PC-9 (cell line): ENCODE measurements at regions not wholly inside any gene's neighbourhood (a gene's known extent, or its start where the extent isn't known, plus 50 kb on each side); places are given as distances from the start of the nearest gene placed in this dataset.

Experiments used
- CTCF ChIP-seq: fragments of 200-600 bp; sonication (generic); conservative IDR thresholded peaks from 2 replicates; pipeline ENCODE4 v1.6.1; 2017; ENCODE audit warnings: mixed run types, antibody characterized with exemption, mild to moderate bottlenecking, moderate library complexity
- EZH2 ChIP-seq: fragments of 200-600 bp; sonication (generic); IDR thresholded peaks from 2 replicates; pipeline ENCODE4 v1.8.0; 2017; ENCODE audit warnings: antibody characterized with exemption, low read depth

GRCh38 chrX:16484338-16484737, 165.6 kb upstream of the S100G start:
- TF ChIP-seq EZH2, result no peak
- no peak for TF ChIP-seq CTCF
